WTC11 (cell line): ENCODE measurements at regions not wholly inside any gene's neighbourhood (a gene's known extent, or its start where the extent isn't known, plus 50 kb on each side); places are given as distances from the start of the nearest gene placed in this dataset.

Source experiments
- ATAC-seq: fragments of 200-7000 bp; cut with Tn5 transposase; 2 replicates; pipeline ENCODE4 v1.10.0; 2021; ENCODE audit warnings: mild to moderate bottlenecking, moderate library complexity
- CTCF ChIA-PET: fragments of 300-600 bp; sonication (Branson Sonifier 250); formaldehyde crosslinking; loops from one replicate; lab custom pipeline; 2021; ENCODE audit warnings: antibody characterized with exemption; lab: Charles Lee
- POLR2A ChIA-PET: fragments of 350-600 bp; sonication (Branson Sonifier 250); formaldehyde crosslinking; loops from one replicate; lab custom pipeline; 2021; ENCODE audit warnings: antibody characterized with exemption; lab: Charles Lee
- DNase-seq: peaks from one replicate; pipeline ENCODE4 v3.0.0; 2021; ENCODE audit warnings: low spot score
- H3K27ac Mint-ChIP-seq: 2 replicates; pipeline ENCODE4 v1.8.0; 2021; ENCODE audit warnings: mixed read lengths
- H3K27me3 Mint-ChIP-seq: 2 replicates; pipeline ENCODE4 v1.8.0; 2021; ENCODE audit warnings: low read depth, mild to moderate bottlenecking, moderate library complexity, mixed read lengths
- H3K36me3 Mint-ChIP-seq: 2 replicates; pipeline ENCODE4 v1.8.0; 2021; ENCODE audit warnings: mixed read lengths
- H3K4me1 Mint-ChIP-seq: 2 replicates; pipeline ENCODE4 v1.8.0; 2022; ENCODE audit warnings: mixed read lengths
- H3K4me3 Mint-ChIP-seq: 2 replicates; pipeline ENCODE4 v1.8.0; 2021; ENCODE audit warnings: mild to moderate bottlenecking, moderate library complexity, mixed read lengths
- H3K9me3 Mint-ChIP-seq: 2 replicates; pipeline ENCODE4 v1.8.0; 2021; ENCODE audit warnings: mixed read lengths
- AR ChIP-seq: fragments of 250-450 bp; sonication (Bioruptor Pico); IDR thresholded peaks from 2 replicates; pipeline ENCODE4 v1.9.0; 2021; ENCODE audit warnings: mild to moderate bottlenecking
- ATF3 ChIP-seq: sonication (generic); formaldehyde crosslinking; conservative IDR thresholded peaks from 2 replicates; pipeline ENCODE4 v1.8.1; 2022; ENCODE audit warnings: mild to moderate bottlenecking, missing genetic modification reagents
- CREM ChIP-seq: sonication (generic); formaldehyde crosslinking; IDR thresholded peaks from 2 replicates; pipeline ENCODE4 v1.8.1; 2022; ENCODE audit warnings: mild to moderate bottlenecking, missing genetic modification reagents, moderate library complexity
- E2F1 ChIP-seq: sonication (generic); formaldehyde crosslinking; IDR thresholded peaks from 2 replicates; pipeline ENCODE4 v1.8.0; 2022; ENCODE audit warnings: mild to moderate bottlenecking, missing genetic modification reagents
- ESRRA ChIP-seq: sonication (generic); formaldehyde crosslinking; IDR thresholded peaks from 2 replicates; pipeline ENCODE4 v1.8.1; 2022; ENCODE audit warnings: mild to moderate bottlenecking, missing genetic modification reagents, borderline replicate concordance
- FOXP1 ChIP-seq: sonication (generic); formaldehyde crosslinking; IDR thresholded peaks from 2 replicates; pipeline ENCODE4 v1.8.0; 2022; ENCODE audit warnings: missing genetic modification reagents, mild to moderate bottlenecking, moderate library complexity, borderline replicate concordance
- HMGA2 ChIP-seq: fragments of 250-450 bp; sonication (Bioruptor Pico); IDR thresholded peaks from 2 replicates; pipeline ENCODE4 v1.4.0; 2021; ENCODE audit warnings: mild to moderate bottlenecking, moderate library complexity
- KAT7 ChIP-seq: sonication (generic); formaldehyde crosslinking; IDR thresholded peaks from 2 replicates; pipeline ENCODE4 v1.8.1; 2023; ENCODE audit warnings: missing genetic modification reagents, mild to moderate bottlenecking, borderline replicate concordance
- MXD4 ChIP-seq: fragments of 250-450 bp; sonication (Bioruptor Pico); IDR thresholded peaks from 2 replicates; pipeline ENCODE4 v1.8.0; 2021; ENCODE audit warnings: mild to moderate bottlenecking, moderate library complexity, borderline replicate concordance
- MYBL2 ChIP-seq: sonication (generic); formaldehyde crosslinking; IDR thresholded peaks from 2 replicates; pipeline ENCODE4 v1.8.1; 2023; ENCODE audit warnings: mild to moderate bottlenecking, moderate library complexity, missing genetic modification reagents
- TCF7 ChIP-seq: sonication (generic); formaldehyde crosslinking; IDR thresholded peaks from 2 replicates; pipeline ENCODE4 v1.8.0; 2022; ENCODE audit warnings: mild to moderate bottlenecking, low read depth, missing genetic modification reagents, moderate library complexity
- TEAD1 ChIP-seq: sonication (generic); formaldehyde crosslinking; IDR thresholded peaks from 2 replicates; pipeline ENCODE4 v1.8.0; 2022; ENCODE audit warnings: mild to moderate bottlenecking, missing genetic modification reagents
- TEAD4 ChIP-seq: sonication (generic); formaldehyde crosslinking; IDR thresholded peaks from 2 replicates; pipeline ENCODE4 v1.8.0; 2022; ENCODE audit warnings: mild to moderate bottlenecking, missing genetic modification reagents
- ZBTB43 ChIP-seq: sonication (generic); formaldehyde crosslinking; IDR thresholded peaks from 2 replicates; pipeline ENCODE4 v1.8.1; 2023; ENCODE audit warnings: mild to moderate bottlenecking, missing genetic modification reagents
- ZNF263 ChIP-seq: sonication (generic); formaldehyde crosslinking; IDR thresholded peaks from 2 replicates; pipeline ENCODE4 v1.8.1; 2022; ENCODE audit warnings: low read depth, mild to moderate bottlenecking, moderate library complexity, missing genetic modification reagents
- ZNF396 ChIP-seq: fragments of 250-450 bp; sonication (Bioruptor Pico); IDR thresholded peaks from 2 replicates; pipeline ENCODE4 v1.8.0; 2021; ENCODE audit warnings: mild to moderate bottlenecking, moderate library complexity, borderline replicate concordance
- ZNF423 ChIP-seq: fragments of 250-450 bp; sonication (Bioruptor Pico); IDR thresholded peaks from 2 replicates; pipeline ENCODE4 v2.1.2; 2022; ENCODE audit warnings: mild to moderate bottlenecking, moderate library complexity
- ZNF532 ChIP-seq: fragments of 250-450 bp; sonication (Bioruptor Pico); IDR thresholded peaks from 2 replicates; pipeline ENCODE4 v1.9.0; 2021; ENCODE audit warnings: mild to moderate bottlenecking, borderline replicate concordance
- TF ChIP-seq, protein P1 (sequence below): sonication (generic); formaldehyde crosslinking; IDR thresholded peaks from 2 replicates; pipeline ENCODE4 v1.8.0; 2022; ENCODE audit warnings: mild to moderate bottlenecking, missing genetic modification reagents
- TF ChIP-seq, protein P2 (sequence below): fragments of 200-600 bp; IDR thresholded peaks from 2 replicates; pipeline ENCODE4 v1.8.0; 2022; ENCODE audit warnings: antibody characterized with exemption

DNA sequence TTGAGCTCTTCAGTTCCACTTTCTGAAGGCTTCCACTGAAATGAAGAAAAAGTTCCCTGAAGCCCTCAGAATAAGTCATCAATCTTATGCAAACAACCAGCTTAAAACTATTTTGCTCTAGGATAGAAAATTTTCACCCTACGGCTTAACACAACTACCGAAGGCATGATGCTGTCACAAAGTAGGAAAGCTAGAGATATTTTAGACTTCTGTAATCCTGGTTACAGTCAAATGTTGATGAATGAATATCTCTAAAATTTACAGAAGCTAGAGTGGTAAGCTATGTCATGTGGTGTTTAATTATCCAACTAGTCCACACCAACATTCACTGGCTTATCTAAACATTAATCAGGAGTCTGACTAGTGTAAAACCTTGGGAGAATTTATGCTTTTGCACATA, 197.9 kb downstream of the SUCLA2 start (continued):
- TF ChIP-seq ZNF532 (no peak), KAT7 (CRISPR knock-in tag) (no peak), MXD4 (CRISPR knock-in tag) (no peak), ESRRA (CRISPR knock-in tag) (no peak), ATF3 (CRISPR knock-in tag) (no peak), AR (no peak)

DNA sequence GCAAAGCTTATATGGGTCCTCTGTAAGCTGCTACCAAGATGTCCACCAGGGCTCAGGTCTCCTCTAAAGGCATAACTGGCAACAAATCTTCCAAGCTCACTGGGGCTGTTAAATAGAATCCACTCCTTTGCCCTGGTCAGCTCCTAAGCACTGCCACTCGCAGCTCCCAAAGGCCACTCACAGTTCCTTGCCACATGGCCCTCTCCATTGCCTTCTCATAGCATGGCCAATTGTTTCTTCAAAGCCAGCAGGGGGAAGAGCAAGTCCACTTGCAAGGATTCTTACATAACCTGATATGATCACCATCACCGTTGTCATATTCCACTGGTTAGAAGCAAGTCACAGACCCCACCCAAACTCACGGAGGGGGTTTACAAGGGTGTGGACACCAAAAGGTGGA, 199.5 kb downstream of the SUCLA2 start:
- POLR2A ChIA-PET, result no interaction called here

DNA sequence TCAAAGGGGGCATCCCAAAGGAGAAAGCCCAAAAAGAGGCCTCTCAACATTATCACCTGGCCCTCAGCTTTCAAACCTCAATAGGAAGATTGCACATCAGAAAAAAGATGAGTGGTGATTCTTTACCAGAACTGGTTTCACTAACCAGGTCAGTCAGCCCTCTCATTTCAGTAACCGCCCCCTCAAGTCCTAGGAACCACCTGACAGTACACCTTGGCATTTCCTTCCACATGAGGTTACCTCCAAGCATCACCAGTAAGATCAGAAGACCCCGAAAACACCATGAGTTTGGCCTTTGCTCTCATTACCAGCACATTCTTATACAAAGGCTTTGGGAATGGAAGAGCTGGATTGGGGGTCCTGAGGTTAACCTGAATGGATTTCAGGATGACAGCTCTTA, 200.5 kb downstream of the SUCLA2 start:
- Mint-ChIP-seq H3K36me3 (peaks cover 6% of the 10 kb centered on the region; the same call in 1 of the 2 replicates), H3K27me3 (no peaks in the 10 kb centered on the region), H3K4me1 (no peaks in the 10 kb centered on the region), H3K27ac (no peak overlapping the region), H3K4me3 (no peak overlapping the region), H3K9me3 (peaks cover 24% of the 10 kb centered on the region)
- ChIA-PET POLR2A (no interaction called here), CTCF (no interaction called here)
- ATAC-seq, result no peak
- no peak for DNase-seq
- TF ChIP-seq ZBTB43 (CRISPR knock-in tag) (no peak), E2F1 (CRISPR knock-in tag) (no peak), HMGA2 (CRISPR knock-in tag) (no peak), CREM (CRISPR knock-in tag) (no peak), TCF7 (CRISPR knock-in tag) (no peak), ZNF423 (CRISPR knock-in tag) (no peak), MYBL2 (CRISPR knock-in tag) (no peak)

More for the DNA sequence above, 199.5 kb downstream of the SUCLA2 start:
- peaks cover 27% of the 10 kb centered on the region for H3K9me3 Mint-ChIP-seq
- TF ChIP-seq, protein P1, sequence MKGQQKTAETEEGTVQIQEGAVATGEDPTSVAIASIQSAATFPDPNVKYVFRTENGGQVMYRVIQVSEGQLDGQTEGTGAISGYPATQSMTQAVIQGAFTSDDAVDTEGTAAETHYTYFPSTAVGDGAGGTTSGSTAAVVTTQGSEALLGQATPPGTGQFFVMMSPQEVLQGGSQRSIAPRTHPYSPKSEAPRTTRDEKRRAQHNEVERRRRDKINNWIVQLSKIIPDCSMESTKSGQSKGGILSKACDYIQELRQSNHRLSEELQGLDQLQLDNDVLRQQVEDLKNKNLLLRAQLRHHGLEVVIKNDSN, result no peak
- TF ChIP-seq TCF7 (CRISPR knock-in tag) (no peak), ATF3 (CRISPR knock-in tag) (no peak), FOXP1 (no peak), TEAD1 (no peak), ZNF396 (CRISPR knock-in tag) (no peak), ZNF263 (CRISPR knock-in tag) (no peak), TEAD4 (CRISPR knock-in tag) (no peak)
- TF ChIP-seq, protein P2, sequence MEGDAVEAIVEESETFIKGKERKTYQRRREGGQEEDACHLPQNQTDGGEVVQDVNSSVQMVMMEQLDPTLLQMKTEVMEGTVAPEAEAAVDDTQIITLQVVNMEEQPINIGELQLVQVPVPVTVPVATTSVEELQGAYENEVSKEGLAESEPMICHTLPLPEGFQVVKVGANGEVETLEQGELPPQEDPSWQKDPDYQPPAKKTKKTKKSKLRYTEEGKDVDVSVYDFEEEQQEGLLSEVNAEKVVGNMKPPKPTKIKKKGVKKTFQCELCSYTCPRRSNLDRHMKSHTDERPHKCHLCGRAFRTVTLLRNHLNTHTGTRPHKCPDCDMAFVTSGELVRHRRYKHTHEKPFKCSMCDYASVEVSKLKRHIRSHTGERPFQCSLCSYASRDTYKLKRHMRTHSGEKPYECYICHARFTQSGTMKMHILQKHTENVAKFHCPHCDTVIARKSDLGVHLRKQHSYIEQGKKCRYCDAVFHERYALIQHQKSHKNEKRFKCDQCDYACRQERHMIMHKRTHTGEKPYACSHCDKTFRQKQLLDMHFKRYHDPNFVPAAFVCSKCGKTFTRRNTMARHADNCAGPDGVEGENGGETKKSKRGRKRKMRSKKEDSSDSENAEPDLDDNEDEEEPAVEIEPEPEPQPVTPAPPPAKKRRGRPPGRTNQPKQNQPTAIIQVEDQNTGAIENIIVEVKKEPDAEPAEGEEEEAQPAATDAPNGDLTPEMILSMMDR, result no peak
- no peak overlapping the region for H3K27ac Mint-ChIP-seq
- no peaks in the 10 kb centered on the region for H3K4me1 Mint-ChIP-seq
- ATAC-seq, result no peak
- no peak overlapping the region for H3K4me3 Mint-ChIP-seq
- peaks cover 6% of the 10 kb centered on the region; the same call in 1 of the 2 replicates for H3K36me3 Mint-ChIP-seq
- H3K27me3 Mint-ChIP-seq, result no peaks in the 10 kb centered on the region
- CTCF ChIA-PET, result no interaction called here
- no peak for DNase-seq
